H1 (cell line): ENCODE measurements at regions not wholly inside any gene's neighbourhood (a gene's known extent, or its start where the extent isn't known, plus 50 kb on each side); places are given as distances from the start of the nearest gene placed in this dataset.

Source experiments
- CTCF ChIA-PET: fragments of 300-600 bp; sonication (Branson Sonifier 250); formaldehyde crosslinking; loops from one replicate; lab custom pipeline; 2021; ENCODE audit not compliant: partially characterized antibody; lab: Charles Lee
- POLR2A ChIA-PET: fragments of 300-600 bp; sonication (Branson Sonifier 250); formaldehyde crosslinking; loops from one replicate; lab custom pipeline; 2021; ENCODE audit warnings: inconsistent platforms; ENCODE audit not compliant: partially characterized antibody; lab: Charles Lee
- DNase-seq, 2 experiments: peaks; one replicate each; pipeline versions ENCODE4 v3.0.0 to v3.0.0-alpha.2; 2010 to 2022; ENCODE audit warnings: low spot score in 2 of 2, low read depth in 1 of 2, mixed read lengths in 1 of 2
- FAIRE-seq: peaks from 2 replicates; lab custom pipeline; 2011; peaks lifted over from hg19 to GRCh38; lab: Jason Lieb, UNC
- H2AFZ ChIP-seq: 2 replicates; pipeline ENCODE4 v1.8.1; 2012; ENCODE audit warnings: low read length, inconsistent platforms
- H2AK5ac ChIP-seq: 2 replicates; pipeline ENCODE4 v1.6.1; 2013; ENCODE audit warnings: low read depth, low read length
- H2BK120ac ChIP-seq: replicated peaks from 2 replicates; pipeline ENCODE3; 2013; ENCODE audit warnings: low read depth, low read length, inconsistent platforms
- H2BK12ac ChIP-seq: 2 replicates; pipeline ENCODE4 v1.6.1; 2013; ENCODE audit warnings: low read depth, low read length
- H2BK15ac ChIP-seq: 2 replicates; pipeline ENCODE4 v1.6.1; 2013; ENCODE audit warnings: low read length
- H2BK20ac ChIP-seq: 2 replicates; pipeline ENCODE4 v1.6.1; 2013; ENCODE audit warnings: low read length
- H2BK5ac ChIP-seq: 2 replicates; pipeline ENCODE4 v1.6.1; 2013; ENCODE audit warnings: low read depth, low read length
- H3K14ac ChIP-seq: 2 replicates; pipeline ENCODE4 v1.6.1; 2013; ENCODE audit warnings: inconsistent platforms; ENCODE audit not compliant: insufficient read length
- H3K18ac ChIP-seq: 2 replicates; pipeline ENCODE4 v1.6.1; 2013; ENCODE audit warnings: low read length; ENCODE audit errors: extremely low read depth
- H3K23ac ChIP-seq: 2 replicates; pipeline ENCODE4 v1.6.1; 2013; ENCODE audit warnings: inconsistent platforms; ENCODE audit not compliant: insufficient read length
- H3K23me2 ChIP-seq: 2 replicates; pipeline ENCODE4 v1.6.1; 2013; ENCODE audit warnings: low read depth, low read length
- H3K27ac ChIP-seq: 2 replicates; pipeline ENCODE4 v1.6.1; 2011; ENCODE audit warnings: low read depth, low read length, inconsistent platforms
- H3K27me3 ChIP-seq, 4 experiments: replicated peaks in 1 of 4; 1 replicate in 1 of 4; 2 replicates in 3 of 4; pipeline versions ENCODE4 v1.6.1 to v1.8.1; 2011 to 2013; ENCODE audit warnings: low read length in 3 of 4, mild to moderate bottlenecking in 3 of 4, inconsistent platforms in 2 of 4, mixed read lengths in 2 of 4, moderate library complexity in 1 of 4; ENCODE audit not compliant: control insufficient read depth in 3 of 4, insufficient read depth in 3 of 4; ENCODE audit errors: extremely low read depth in 1 of 4
- H3K36me3 ChIP-seq, 4 experiments: 2 replicates each; pipeline versions ENCODE4 v1.6.1 to v1.8.1; 2011 to 2013; ENCODE audit warnings: mild to moderate bottlenecking in 4 of 4, low read length in 3 of 4, moderate library complexity in 2 of 4, control low read depth in 1 of 4, inconsistent platforms in 1 of 4; ENCODE audit not compliant: insufficient read depth in 4 of 4, control insufficient read depth in 2 of 4
- H3K4ac ChIP-seq: replicated peaks from 2 replicates; pipeline ENCODE3; 2013; ENCODE audit warnings: low read length, low read depth, mixed read lengths, inconsistent platforms; ENCODE audit not compliant: insufficient read length
- H3K4me1 ChIP-seq, 4 experiments: replicated peaks in 1 of 4; 1 replicate in 1 of 4; 2 replicates in 3 of 4; pipeline versions ENCODE4 v1.6.1 to v1.8.1; 2011 to 2013; ENCODE audit warnings: low read length in 3 of 4, inconsistent platforms in 2 of 4, mixed read lengths in 1 of 4; ENCODE audit not compliant: insufficient read depth in 4 of 4, control insufficient read depth in 3 of 4
- H3K4me2 ChIP-seq, 2 experiments: 2 replicates each; pipeline versions ENCODE4 v1.6.1 to v1.8.1; 2011 to 2013; ENCODE audit warnings: low read depth in 2 of 2, low read length in 2 of 2, control low read depth in 1 of 2, inconsistent platforms in 1 of 2, mild to moderate bottlenecking in 1 of 2; ENCODE audit not compliant: insufficient read depth in 1 of 2
- H3K4me3 ChIP-seq, 4 experiments: fragments of 200-600, 300-600 bp in 1 of 4; sonication (generic), shearing (Covaris generic), sonication (Bioruptor Twin) in 1 of 4; 2 replicates each; pipeline versions ENCODE4 v1.5.1 to v1.8.1; 2011 to 2016; ENCODE audit warnings: low read length in 4 of 4, low read depth in 3 of 4, control low read depth in 2 of 4, inconsistent platforms in 2 of 4, mild to moderate bottlenecking in 2 of 4, mixed read lengths in 1 of 4, moderate library complexity in 1 of 4; ENCODE audit not compliant: insufficient read depth in 2 of 4; ENCODE audit errors: extremely low read depth in 1 of 4
- H3K56ac ChIP-seq: replicated peaks from 2 replicates; pipeline ENCODE3; 2013; ENCODE audit warnings: low read depth, mild to moderate bottlenecking, mixed read lengths, low read length, inconsistent platforms; ENCODE audit not compliant: insufficient read length
- H3K79me1 ChIP-seq: 2 replicates; pipeline ENCODE4 v1.6.1; 2013; ENCODE audit warnings: low read depth, low read length, control low read depth
- H3K79me2 ChIP-seq, 2 experiments: 2 replicates each; pipeline versions ENCODE4 v1.6.1 to v1.8.1; 2012 to 2013; ENCODE audit warnings: low read length in 2 of 2, mild to moderate bottlenecking in 2 of 2, inconsistent platforms in 1 of 2; ENCODE audit not compliant: insufficient read depth in 2 of 2, control insufficient read depth in 1 of 2
- H3K9ac ChIP-seq, 4 experiments: replicated peaks in 1 of 4; 1 replicate in 1 of 4; 2 replicates in 3 of 4; pipeline versions ENCODE4 v1.6.1 to v1.8.1; 2011 to 2013; ENCODE audit warnings: low read depth in 3 of 4, low read length in 3 of 4, control low read depth in 2 of 4, mild to moderate bottlenecking in 2 of 4, moderate library complexity in 2 of 4, inconsistent platforms in 1 of 4; ENCODE audit errors: extremely low read depth in 1 of 4
- H3K9me3 ChIP-seq, 2 experiments: 2 replicates each; pipeline versions ENCODE4 v1.6.1 to v1.8.1; 2012 to 2013; ENCODE audit warnings: mild to moderate bottlenecking in 2 of 2, moderate library complexity in 2 of 2, control low read depth in 1 of 2, inconsistent platforms in 1 of 2, low read depth in 1 of 2, low read length in 1 of 2, mixed read lengths in 1 of 2; ENCODE audit not compliant: insufficient read depth in 2 of 2
- H4K20me1 ChIP-seq, 2 experiments: replicated peaks in 1 of 2; 2 replicates each; pipeline versions ENCODE3 to v1.8.1; 2011 to 2013; ENCODE audit warnings: inconsistent platforms in 2 of 2, low read length in 2 of 2, mild to moderate bottlenecking in 1 of 2; ENCODE audit not compliant: insufficient read depth in 2 of 2, control insufficient read depth in 1 of 2
- H4K5ac ChIP-seq: 2 replicates; pipeline ENCODE4 v1.6.1; 2013; ENCODE audit warnings: low read length, low read depth, mixed read lengths, inconsistent platforms; ENCODE audit not compliant: insufficient read length
- H4K8ac ChIP-seq: 2 replicates; pipeline ENCODE4 v1.8.0; 2013; ENCODE audit warnings: mild to moderate bottlenecking, moderate library complexity, low read length, inconsistent platforms; ENCODE audit not compliant: insufficient read depth; ENCODE audit errors: extremely low read depth
- H4K91ac ChIP-seq: replicated peaks from 2 replicates; pipeline ENCODE3; 2013; ENCODE audit warnings: low read length, mixed read lengths, inconsistent platforms; ENCODE audit not compliant: insufficient read length
- KDM5A ChIP-seq: fragments of 200-600 bp; IDR thresholded peaks from 2 replicates; pipeline ENCODE4 v1.7.1; 2012; ENCODE audit warnings: mild to moderate bottlenecking, low read length, inconsistent platforms, mixed read lengths
- WGBS, 2 experiments: shearing (Covaris generic) in 1 of 2; methylation state at CpG; one replicate each; pipeline versions ENCODE4 v1.1.6 to v1.1.7; 2013 to 2015; ENCODE audit warnings: low lambda C conversion rate in 2 of 2, mixed read lengths in 2 of 2, inconsistent platforms in 1 of 2, low coverage in 1 of 2, missing lambda C conversion rate in 1 of 2; ENCODE audit not compliant: insufficient replicate concordance in 2 of 2, insufficient coverage in 1 of 2, insufficient read length in 1 of 2; ENCODE audit errors: extremely low coverage in 1 of 2, missing lambda C conversion rate in 1 of 2; 5-methylcytosine and 5-hydroxymethylcytosine counted together

DNA sequence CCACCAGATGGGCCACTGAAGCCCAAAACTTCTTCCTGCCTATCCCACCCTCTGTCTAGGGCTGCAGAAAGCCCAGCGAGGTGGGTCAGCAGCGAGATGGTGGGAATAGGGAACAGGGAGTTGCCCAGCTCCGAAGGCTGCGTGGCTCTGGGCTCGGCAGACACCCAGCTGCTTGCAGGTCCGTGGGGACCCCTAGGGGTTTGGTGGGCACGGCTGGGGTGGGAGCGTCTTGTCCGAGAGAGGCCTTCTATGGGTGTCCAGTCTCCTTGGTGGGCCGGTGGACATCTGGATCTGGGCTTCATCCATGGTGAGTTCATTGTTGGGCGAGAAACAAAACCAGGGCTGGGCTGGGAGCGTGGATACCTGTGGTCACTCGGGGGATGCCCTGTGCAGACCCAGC is 1211.0 kb downstream of the BRD1 start:
- H2BK120ac ChIP-seq: no peak overlapping the region

More for the DNA sequence above, 1211.0 kb downstream of the BRD1 start:
- POLR2A ChIA-PET: no interaction called here
- no peak for TF ChIP-seq KDM5A
- Histone ChIP-seq H3K23me2 (peaks cover 4% of the 10 kb centered on the region; the same call in 1 of the 2 replicates), H3K14ac (no peak overlapping the region), H4K91ac (no peak overlapping the region), H2BK20ac (no peak overlapping the region), H2BK15ac (no peak overlapping the region), H3K79me1 (peaks cover 5% of the 10 kb centered on the region; the same call in 1 of the 2 replicates), H3K27me3 (no peaks in the 10 kb centered on the region), H3K9ac (no peak overlapping the region), H3K9me3 (no peaks in the 10 kb centered on the region), H2AK5ac (no peak overlapping the region), H2BK12ac (no peak overlapping the region), H3K27ac (no peak overlapping the region), H3K4me3 (no peak overlapping the region), H3K4ac (no peak overlapping the region), H4K5ac (no peak overlapping the region), H3K23ac (no peak overlapping the region), H3K18ac (no peak overlapping the region), H4K20me1 (peaks cover 0 to 16% of the 10 kb centered on the region in 2 experiments), H2AFZ (no peak overlapping the region), H3K4me1 (no peaks in the 10 kb centered on the region), H3K4me2 (no peak overlapping the region), H4K8ac (no peak overlapping the region), H3K56ac (no peak overlapping the region), H2BK5ac (no peak overlapping the region), H3K79me2 (no peaks in the 10 kb centered on the region; a peak in 1 of 4 replicates), H3K36me3 (no peaks in the 10 kb centered on the region)
- FAIRE-seq (no peak), DNase-seq (no peak)
- WGBS, 2 experiments: 88% methylated on average over 13 of the region's 13 CpGs; no CpG with 5 or more reads in 1 of the 2 experiments
- CTCF ChIA-PET: no interaction called here
